Caco-2 (cell line): ENCODE measurements at regions not wholly inside any gene's neighbourhood (a gene's known extent, or its start where the extent isn't known, plus 50 kb on each side); places are given as distances from the start of the nearest gene placed in this dataset.

Experiments
- BruUV-seq: library from RNA; stranded (reverse); fragments of 400-500 nt; replicated peaks from 2 replicates; lab custom pipeline; 2021; lab: Mats Ljungman, UMichigan
- CTCF ChIA-PET: fragments of 300-600 bp; sonication (Branson Sonifier 250); formaldehyde crosslinking; loops from one replicate; lab custom pipeline; 2022; ENCODE audit warnings: antibody characterized with exemption; lab: Charles Lee
- POLR2A ChIA-PET: fragments of 300-600 bp; sonication (Branson Sonifier 250); formaldehyde crosslinking; loops from one replicate; lab custom pipeline; 2022; ENCODE audit warnings: antibody characterized with exemption; lab: Charles Lee
- DNase-seq, 2 experiments: peaks; one replicate each; pipeline versions ENCODE4 v3.0.0 to v3.0.0-alpha.2; 2020 to 2022
- H3K27me3 ChIP-seq: replicated peaks from 2 replicates; pipeline ENCODE4 v1.6.0; 2011; ENCODE audit warnings: low read length; ENCODE audit not compliant: control insufficient read depth, insufficient read depth
- H3K36me3 ChIP-seq: 2 replicates; pipeline ENCODE4 v1.5.1; 2011; ENCODE audit warnings: low read length; ENCODE audit not compliant: control insufficient read depth, insufficient read depth
- H3K4me1 ChIP-seq: fragments of 250-450 bp; sonication (Bioruptor Pico); 2 replicates; pipeline ENCODE4 v1.5.1; 2020; ENCODE audit warnings: mild to moderate bottlenecking
- H3K4me3 ChIP-seq: 2 replicates; pipeline ENCODE4 v1.5.1; 2011; ENCODE audit warnings: low read depth, mild to moderate bottlenecking, control low read depth, low read length
- H3K9me3 ChIP-seq: fragments of 250-450 bp; sonication (Bioruptor Pico); 2 replicates; pipeline ENCODE4 v1.5.1; 2020; ENCODE audit warnings: mild to moderate bottlenecking, moderate library complexity
- H3K27ac Mint-ChIP-seq: one replicate; pipeline ENCODE4 v1.8.0; 2022; ENCODE audit warnings: mixed read lengths; ENCODE audit not compliant: unreplicated experiment
- H3K27me3 Mint-ChIP-seq: one replicate; pipeline ENCODE4 v1.8.0; 2022; ENCODE audit warnings: mixed read lengths; ENCODE audit not compliant: insufficient read depth, unreplicated experiment
- H3K36me3 Mint-ChIP-seq: one replicate; pipeline ENCODE4 v1.8.0; 2022; ENCODE audit warnings: mild to moderate bottlenecking, mixed read lengths; ENCODE audit not compliant: insufficient read depth, unreplicated experiment
- H3K4me1 Mint-ChIP-seq: one replicate; pipeline ENCODE4 v1.8.0; 2022; ENCODE audit warnings: low read depth, mixed read lengths; ENCODE audit not compliant: unreplicated experiment
- H3K4me3 Mint-ChIP-seq: one replicate; pipeline ENCODE4 v1.8.0; 2022; ENCODE audit warnings: mild to moderate bottlenecking, moderate library complexity, mixed read lengths; ENCODE audit not compliant: unreplicated experiment
- H3K9me3 Mint-ChIP-seq: one replicate; pipeline ENCODE4 v1.8.0; 2022; ENCODE audit warnings: mixed read lengths; ENCODE audit not compliant: unreplicated experiment
- CTCF ChIP-seq, 2 experiments: fragments of 200-600 bp in 1 of 2; IDR thresholded peaks; 1 replicate in 1 of 2; 2 replicates in 1 of 2; pipeline versions ENCODE4 v1.5.1 to v1.8.0; 2011 to 2022; ENCODE audit warnings: antibody characterized with exemption in 1 of 2, control low read depth in 1 of 2, inconsistent platforms in 1 of 2, low read depth in 1 of 2, low read length in 1 of 2, mild to moderate bottlenecking in 1 of 2, moderate library complexity in 1 of 2; ENCODE audit not compliant: insufficient read depth in 1 of 2, severe bottlenecking in 1 of 2, unreplicated experiment in 1 of 2
- intact Hi-C: fragments of 100-400 bp; cut with micrococcal nuclease; formaldehyde crosslinking; loops from one replicate; pipeline ENCODE4 v1.10.0; 2022; ENCODE audit not compliant: unreplicated experiment

- H3K36me3 Mint-ChIP-seq: no peaks in the 10 kb centered on the region
- CTCF ChIA-PET: no interaction called here
- DNase-seq: no peak
- no peaks in the 10 kb centered on the region for H3K9me3 Mint-ChIP-seq
- no TSS peak for BruUV-seq
- H3K4me1 ChIP-seq: no peaks in the 10 kb centered on the region
- H3K36me3 ChIP-seq: no peaks in the 10 kb centered on the region
- POLR2A ChIA-PET: no interaction called here
- H3K9me3 ChIP-seq: no peaks in the 10 kb centered on the region
- H3K4me3 ChIP-seq: no peak overlapping the region
- TF ChIP-seq CTCF (IDR thresholded peaks at IDR 0.05; ENCODE audit: insufficient read depth in 1 of 2, low read depth in 1 of 2, low read length in 1 of 2, severe bottlenecking in 1 of 2, unreplicated experiment in 1 of 2): no peak
- intact Hi-C loops: no loop called here
- peaks cover 7% of the 10 kb centered on the region for H3K27me3 Mint-ChIP-seq
- no peaks in the 10 kb centered on the region for H3K27me3 ChIP-seq
- H3K4me1 Mint-ChIP-seq: no peaks in the 10 kb centered on the region
- no peak overlapping the region for H3K4me3 Mint-ChIP-seq
- H3K27ac Mint-ChIP-seq: no peak overlapping the region
These were observed 414.6 kb upstream of the PROK2 start for GRCh38 chr3:72199530-72199929.

GRCh38 chr3:72196377-72196929, 411.5 kb upstream of the PROK2 start:
- H3K27me3 Mint-ChIP-seq: peaks cover 3% of the 10 kb centered on the region
- no TSS peak for BruUV-seq

GRCh38 chr3:72195895-72196294, 410.9 kb upstream of the PROK2 start:
- DNase-seq: no peak
- no peak for TF ChIP-seq CTCF (IDR thresholded peaks at IDR 0.05; ENCODE audit: insufficient read depth in 1 of 2, low read depth in 1 of 2, low read length in 1 of 2, severe bottlenecking in 1 of 2, unreplicated experiment in 1 of 2)
- peaks cover 3% of the 10 kb centered on the region; the same call in 1 of the 2 replicates for H3K9me3 ChIP-seq
- Mint-ChIP-seq H3K4me3 (no peak overlapping the region), H3K4me1 (no peaks in the 10 kb centered on the region), H3K36me3 (no peaks in the 10 kb centered on the region), H3K9me3 (no peaks in the 10 kb centered on the region), H3K27me3 (peaks cover 3% of the 10 kb centered on the region), H3K27ac (no peak overlapping the region)
- POLR2A ChIA-PET: no interaction called here
- CTCF ChIA-PET: no interaction called here
- BruUV-seq: no TSS peak
- H3K27me3 ChIP-seq: no peaks in the 10 kb centered on the region
- H3K4me1 ChIP-seq: no peaks in the 10 kb centered on the region
- H3K4me3 ChIP-seq: no peak overlapping the region
- no peaks in the 10 kb centered on the region for H3K36me3 ChIP-seq
- intact Hi-C loops: no loop called here

More at GRCh38 chr3:72196377-72196929, 411.5 kb upstream of the PROK2 start:
- Mint-ChIP-seq H3K4me3 (no peak overlapping the region), H3K27ac (no peak overlapping the region), H3K4me1 (no peaks in the 10 kb centered on the region), H3K9me3 (no peaks in the 10 kb centered on the region), H3K36me3 (no peaks in the 10 kb centered on the region)
- Histone ChIP-seq H3K9me3 (peaks cover 3% of the 10 kb centered on the region; the same call in 1 of the 2 replicates), H3K36me3 (no peaks in the 10 kb centered on the region), H3K27me3 (no peaks in the 10 kb centered on the region), H3K4me3 (no peak overlapping the region), H3K4me1 (no peaks in the 10 kb centered on the region)
- intact Hi-C loops: no loop called here
- CTCF ChIA-PET: no interaction called here
- no peak for DNase-seq
- TF ChIP-seq CTCF (IDR thresholded peaks at IDR 0.05; ENCODE audit: insufficient read depth in 1 of 2, low read depth in 1 of 2, low read length in 1 of 2, severe bottlenecking in 1 of 2, unreplicated experiment in 1 of 2): no peak
- POLR2A ChIA-PET: no interaction called here
